ENCODE measurements at regions not wholly inside any gene's neighbourhood (a gene's known extent, or its start where the extent isn't known, plus 50 kb on each side); places are given as distances from the start of the nearest gene placed in this dataset.
"Not testable (repeated sequence)": the region's sequence is repeated elsewhere in the genome, so short reads cannot be mapped to it uniquely, and the experiment has no call there.

DNA sequence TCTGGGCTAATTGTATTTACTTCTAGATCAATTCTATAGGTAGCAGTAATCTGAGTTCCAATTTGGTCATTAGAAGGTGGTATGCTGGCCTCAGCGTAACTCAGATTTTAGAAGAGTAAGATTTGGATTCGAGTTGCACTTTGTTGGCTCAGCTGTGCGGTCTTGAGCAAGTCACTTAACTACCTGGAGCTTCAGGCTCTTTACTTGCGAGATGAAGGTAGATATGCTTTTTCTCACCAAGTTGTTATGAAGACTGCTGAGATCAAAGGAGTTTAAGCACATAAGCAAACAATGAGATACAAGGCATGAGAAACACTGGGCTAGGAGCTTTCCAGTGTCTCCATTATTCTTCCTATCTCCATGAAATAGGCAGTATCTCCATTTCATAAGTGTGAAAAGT lies 133.8 kb upstream of the RANBP3L start:
- FAIRE-seq = no peak

DNA sequence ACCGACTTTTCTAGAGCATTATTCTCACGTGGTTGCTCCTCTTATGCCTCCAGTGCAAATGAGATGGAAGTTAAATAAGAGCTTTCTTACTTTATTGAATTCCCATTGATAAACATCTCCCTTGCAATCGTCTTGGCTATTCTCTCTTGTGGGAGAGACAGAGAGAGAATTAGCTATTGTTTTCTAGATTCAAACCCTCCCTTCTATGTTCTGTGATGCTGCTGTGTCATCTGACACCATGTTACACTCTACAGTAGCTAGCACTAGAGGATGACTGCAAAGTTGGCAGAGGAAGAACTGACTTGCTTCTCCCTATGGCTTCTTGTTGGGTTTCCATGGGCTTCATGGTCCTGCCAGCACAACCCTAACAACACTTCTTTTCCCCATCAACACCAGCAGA lies 134.6 kb upstream of the RANBP3L start:
- FAIRE-seq = no peak

DNA sequence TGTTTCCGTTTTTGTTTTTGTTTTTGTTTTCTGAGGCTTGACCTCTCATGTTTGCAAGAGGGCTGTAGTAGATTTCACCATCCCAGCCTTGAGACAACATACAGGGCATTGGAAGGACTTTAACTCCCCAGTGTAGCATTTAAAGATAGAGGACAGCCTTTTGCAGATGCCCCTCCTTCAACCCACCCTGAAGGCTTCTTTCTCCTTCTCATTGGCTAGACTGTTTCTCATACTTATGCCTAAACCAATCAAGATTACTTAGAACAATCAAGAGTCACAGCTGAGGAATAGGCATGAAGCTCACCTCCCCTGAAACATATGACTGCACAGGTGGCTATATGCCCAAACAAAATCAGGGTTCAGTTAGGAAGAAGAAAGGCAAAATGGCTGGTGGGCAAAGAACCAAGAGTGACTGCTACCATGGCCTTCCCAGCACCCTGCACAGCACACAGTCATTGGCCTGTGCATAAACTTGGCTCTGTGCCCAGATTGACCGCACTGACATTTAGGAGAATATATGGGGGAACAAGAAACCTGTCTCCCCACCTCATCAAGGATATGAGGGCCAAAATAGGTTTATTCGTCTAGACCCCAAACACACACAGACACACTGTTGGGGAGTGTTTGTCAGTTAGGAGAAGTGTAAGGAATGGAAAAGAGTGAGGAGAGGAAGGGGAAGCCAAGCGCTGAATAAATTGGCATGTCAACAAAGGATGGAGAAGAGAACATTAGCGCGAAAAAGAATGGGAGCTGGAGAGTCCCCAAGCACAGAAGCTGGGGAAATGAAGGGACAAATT lies 137.3 kb upstream of the RANBP3L start:
- no peak for FAIRE-seq

DNA sequence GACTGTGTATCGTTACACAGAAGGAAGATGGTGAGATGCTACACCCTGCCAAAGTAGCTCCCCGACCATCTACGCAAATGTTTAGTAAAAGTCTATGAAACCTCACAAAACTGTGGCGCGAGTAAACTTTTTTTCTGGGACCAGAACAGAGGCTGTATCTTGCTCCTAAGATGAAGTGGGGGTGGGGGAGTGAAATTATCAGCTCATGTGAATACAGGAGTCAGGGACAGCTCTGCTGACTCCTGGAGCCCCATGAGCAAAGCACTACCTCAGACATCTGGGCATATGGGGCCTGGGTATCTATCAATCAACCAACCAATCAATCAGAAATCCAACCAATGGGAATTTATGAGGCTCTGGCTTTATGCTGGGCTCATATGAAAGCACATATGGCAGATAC lies 138.6 kb upstream of the RANBP3L start:
- FAIRE-seq = no peak

DNA sequence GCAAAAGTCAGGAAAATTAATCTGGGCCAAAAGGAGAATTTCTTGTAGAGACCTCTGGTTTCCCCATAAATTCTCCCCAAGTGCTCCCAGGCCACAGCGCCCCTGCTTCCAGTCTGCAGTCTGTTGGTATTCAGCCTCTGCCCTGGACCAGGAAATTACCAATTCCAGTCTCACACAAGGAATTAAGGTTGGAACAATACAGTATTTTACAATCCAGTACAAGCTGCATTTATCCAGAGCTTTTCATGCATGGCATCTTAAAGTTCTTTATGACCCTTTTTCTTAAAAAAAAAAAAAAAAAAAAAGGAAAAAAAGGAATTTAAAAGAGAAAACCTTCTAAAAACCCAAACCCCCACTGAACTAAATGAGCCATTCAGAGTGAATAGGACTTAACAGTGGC lies 139.6 kb upstream of the RANBP3L start:
- no peak for FAIRE-seq

DNA sequence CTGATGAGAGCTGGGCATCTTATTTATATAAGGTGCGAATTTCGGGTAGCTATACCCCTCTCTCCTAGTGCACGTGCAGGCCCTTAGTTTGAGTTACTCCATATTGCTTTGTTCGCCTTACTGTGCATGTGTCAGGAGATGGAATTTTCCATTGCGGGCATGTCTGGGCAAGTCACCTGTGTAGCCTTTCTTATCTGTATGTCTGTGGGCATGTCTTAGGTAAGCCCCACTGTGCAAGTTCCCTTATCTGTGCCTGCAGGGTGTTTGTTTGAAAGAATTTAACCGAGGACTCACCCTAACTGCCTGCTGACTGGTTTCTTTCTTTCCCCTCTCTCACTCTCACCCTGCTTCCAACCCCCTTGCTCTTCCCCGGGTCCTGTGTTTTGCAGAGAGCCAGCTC lies 140.7 kb upstream of the RANBP3L start:
- FAIRE-seq = no peak

DNA sequence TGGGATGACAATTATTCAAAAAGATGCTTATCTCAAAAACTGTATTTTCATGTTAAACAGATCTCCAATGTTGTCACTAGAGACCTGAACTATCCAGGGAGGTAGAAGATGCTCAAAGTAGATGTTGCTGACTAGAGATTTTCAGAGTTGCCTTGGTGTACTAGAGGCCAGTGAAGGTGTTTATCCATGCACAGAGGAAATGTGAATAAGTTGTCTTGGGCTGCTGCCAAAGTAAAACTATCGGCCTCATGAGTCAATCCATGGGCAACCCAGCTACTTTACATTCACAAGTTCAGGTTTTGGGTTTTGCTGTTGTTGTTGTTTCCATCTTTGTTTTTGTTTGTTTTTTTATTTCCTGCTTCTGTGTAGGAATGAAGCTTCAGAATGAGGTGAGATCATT lies 141.1 kb upstream of the RANBP3L start:
- FAIRE-seq = no peak

DNA sequence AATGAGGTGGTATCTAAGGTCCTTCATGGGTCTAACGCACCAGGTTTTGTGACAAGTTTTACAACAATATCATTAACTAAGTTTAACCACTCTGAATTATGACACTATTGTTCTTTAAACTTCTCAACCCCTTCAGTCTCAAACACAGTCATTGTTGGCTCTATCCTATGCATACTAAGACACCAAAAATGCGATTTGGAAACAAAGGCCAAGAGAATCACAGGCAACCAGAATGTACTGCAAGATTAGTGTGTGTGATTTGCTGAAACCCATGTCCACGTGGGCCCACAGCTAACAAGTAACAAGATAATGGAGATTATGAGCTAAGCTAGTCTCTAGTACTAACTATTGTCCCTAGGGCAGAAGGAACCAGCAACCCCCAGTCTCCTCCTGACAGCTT lies 142.2 kb upstream of the RANBP3L start:
- no peak for FAIRE-seq

DNA sequence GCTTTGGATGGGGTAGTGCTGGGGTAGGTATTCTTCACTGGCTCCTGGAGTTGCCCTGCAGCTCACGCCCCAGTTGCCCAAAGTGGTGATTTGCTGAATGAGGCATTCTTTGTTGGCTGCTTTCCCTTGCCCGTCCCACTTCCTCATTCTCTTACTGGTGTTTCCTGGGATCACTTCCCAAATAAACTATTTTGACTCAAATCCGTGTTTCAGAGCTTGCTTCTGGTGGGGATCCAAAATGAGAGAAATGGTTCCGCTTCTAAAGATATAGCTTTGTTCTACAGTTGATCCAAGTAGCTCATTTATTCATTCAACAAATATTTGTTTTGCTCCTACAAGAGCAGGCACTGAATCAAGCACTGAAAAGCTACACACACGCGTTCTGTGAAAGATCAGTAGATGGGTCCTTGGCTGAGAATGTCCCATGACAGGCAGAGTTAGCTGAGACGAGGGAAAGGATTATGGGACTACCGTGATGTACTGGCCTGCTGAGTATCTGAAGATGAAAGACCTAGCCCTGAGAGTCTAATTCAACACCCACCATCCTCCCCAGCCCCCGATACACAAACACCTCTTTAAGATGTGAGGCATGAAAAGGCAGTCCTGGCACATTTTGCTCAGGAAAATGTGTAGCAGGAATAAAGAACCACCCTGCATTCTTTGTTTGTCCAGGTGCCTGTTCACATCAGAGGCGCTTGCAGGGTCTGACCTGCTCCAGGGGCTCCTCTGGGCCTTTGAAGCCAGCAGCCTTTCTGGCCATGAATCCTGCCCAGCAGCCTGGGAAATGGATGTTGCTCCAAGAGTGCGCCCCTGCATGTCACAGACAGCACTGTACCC lies 143.1 kb upstream of the RANBP3L start:
- no peak for FAIRE-seq

DNA sequence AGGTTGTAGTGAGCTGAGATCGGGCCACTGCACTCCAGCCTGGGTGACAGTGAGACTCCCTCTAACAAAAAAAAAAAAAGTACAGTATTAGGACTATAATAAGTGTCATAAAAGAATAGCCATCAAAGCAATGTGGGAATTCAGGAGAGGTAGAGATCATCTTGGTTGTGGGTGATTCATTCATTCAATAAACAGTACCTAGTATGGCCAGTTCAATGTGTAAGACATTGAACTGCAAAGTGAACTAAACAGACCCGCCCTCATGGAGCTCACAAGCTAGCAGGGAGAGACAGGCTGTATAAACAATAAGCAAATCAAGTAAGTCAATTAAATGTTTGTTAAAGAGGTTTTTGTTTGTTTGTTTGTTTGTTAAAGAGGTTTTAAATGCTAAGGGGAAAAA lies 146.1 kb upstream of the RANBP3L start:
- FAIRE-seq = no peak

DNA sequence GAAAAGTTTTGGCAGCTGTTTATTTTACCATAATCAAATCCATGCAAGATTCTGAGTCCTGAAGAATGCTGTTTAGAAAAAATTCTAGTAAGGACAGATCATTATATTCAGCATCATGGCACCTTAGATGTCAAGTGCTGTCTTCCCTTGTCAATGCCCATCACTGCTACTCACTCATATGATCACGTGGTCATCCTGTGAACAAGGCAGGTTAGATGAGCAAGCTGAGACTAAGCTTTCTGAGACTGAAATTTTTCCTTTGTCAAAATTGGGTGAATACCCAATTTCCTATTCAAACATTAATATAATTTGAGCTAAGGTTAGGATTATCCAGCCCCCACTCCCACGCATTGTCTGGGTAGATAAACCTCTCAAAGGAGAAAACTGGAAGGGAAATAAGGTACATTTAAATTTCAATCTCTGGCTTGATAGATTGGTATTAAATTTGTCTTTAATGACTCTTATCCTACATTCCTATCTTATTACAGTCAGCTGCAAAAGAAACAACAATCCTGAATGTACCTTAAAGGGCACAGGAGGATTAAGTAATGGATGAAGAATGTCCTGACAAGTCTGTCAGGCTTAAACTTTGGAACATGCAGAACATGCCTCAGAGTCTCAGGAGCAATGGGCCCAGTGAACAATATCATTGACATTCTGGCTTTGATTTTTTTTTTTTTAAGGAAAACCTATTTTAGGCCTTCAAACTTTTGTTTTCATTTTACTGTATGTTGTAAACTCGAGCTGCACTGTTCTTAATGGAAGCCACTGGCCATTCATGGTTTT lies 148.7 kb upstream of the RANBP3L start:
- no peak for FAIRE-seq

DNA sequence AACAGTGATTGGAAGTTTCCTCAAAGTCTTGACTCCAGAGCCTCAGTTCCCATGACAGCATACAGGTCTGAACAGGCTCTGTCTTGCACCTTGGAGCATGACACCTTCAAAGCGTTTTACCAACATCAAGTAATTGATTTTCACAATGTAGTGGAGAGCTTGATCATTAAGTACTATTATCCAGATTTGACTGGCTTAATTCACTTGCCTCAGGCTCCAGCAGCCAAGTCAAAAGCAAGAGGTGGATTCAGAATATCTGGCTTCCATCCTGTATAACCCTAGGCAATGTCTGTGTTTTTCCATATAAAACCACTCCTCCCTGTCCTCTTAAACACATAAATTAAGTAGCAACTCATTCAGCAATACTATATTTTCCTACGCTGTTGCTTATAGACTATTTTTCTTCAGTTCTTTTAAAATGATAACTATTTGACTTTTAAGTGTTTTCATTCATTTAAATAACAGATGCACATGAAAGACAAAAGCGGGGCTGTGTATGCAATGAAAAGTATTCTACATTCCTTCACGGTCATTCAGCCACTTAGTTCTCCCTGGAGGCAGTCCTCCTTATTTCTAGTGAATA lies 150.8 kb upstream of the RANBP3L start:
- no peak for FAIRE-seq

DNA sequence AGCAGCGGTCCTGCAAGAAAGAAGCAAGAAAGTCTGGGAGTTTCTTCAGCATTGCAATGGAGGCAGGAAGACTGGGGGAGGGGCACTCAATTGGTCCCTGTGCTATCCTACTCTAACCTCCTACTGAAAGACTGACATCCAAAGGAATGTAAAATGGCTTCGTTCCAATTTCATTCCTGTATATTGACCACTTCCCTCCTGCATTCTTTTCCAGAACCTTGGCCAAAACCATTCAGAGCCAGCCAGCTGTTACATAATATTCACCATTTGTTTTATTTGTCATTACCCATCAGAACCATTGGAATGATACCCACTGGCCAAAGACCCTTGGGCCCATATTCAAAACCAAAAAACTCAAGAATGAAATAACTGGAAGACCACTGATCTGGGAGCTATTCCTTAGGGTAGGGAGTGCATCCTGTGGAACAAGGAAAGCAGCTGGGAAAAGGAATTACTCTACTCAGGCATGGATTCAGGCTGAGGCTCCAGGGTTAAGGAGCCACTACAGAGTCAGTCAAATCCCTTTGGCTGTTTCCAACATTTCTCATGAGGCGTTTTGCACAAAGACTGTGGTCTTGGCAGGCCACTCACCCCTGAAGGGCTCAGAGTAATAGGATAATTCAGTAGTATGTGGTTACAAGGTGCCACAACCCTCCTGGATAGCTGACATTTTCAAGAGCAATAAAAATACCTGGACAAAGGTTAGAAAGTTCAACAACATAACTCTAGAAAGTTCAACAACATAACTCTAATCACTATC lies 148.7 kb upstream of the SLC1A3 start:
- no peak for FAIRE-seq

DNA sequence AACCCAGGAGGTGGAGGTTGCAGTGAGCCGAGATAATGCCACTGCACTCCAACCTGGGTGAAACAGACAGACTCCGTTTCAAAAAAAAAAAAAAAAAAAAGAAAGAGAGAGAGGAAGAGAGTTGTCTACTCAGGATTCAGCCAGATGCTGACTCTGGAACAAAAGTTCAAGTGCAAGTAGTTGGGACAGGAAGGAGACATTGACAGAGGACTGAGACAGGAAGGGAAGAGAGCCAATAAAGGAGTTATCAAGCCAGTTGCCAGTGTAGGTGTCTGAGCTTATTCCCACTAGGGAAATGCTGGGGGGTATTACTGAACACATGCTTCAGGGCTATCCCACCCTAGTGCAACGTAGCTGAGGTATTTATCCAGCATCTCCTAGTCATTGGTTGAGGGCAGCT lies 147.7 kb upstream of the SLC1A3 start:
- FAIRE-seq = no peak

DNA sequence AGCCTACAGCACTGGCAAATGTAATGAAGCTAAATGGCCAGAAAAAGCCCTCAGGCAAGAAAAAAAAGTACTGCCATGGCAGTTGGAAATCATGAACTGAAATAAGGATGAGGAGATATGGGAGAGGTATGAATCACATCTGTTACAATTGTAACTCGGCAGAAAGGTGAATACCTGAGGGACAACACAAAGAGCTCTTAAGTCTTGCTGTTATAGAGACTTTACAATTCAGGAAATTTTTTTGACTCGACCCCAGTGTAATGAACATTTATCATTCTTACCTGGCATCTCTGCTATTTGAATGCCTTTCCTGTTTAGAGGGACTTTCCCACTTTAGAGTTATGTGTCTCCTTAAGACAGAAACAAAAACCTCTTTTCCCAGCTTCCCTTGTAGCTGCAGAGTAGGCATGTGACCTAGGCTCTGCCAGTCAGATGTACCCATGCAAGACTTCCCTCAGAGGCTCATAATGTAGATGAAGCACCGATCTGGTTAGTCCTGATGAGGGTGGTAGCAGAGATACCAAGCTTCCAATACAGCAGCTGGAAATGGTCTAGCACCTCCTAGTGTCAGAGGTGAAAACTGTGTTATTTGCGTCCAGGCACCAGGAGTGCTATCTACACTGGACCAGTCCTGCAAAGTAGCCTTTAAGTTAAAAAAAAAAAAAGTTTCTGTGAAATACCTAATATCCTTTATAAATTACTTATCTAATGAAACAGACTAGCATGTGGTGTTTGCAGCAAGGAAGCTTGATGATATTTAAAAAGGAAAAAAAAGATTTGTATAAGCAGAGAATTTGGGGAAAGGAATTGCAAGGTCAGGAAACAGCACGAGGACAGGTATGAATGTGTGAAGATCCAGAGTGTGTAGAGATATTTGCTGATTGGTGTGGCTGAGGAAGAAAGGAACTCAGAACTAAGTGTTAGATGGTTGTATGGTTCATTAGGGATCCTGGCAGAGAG lies 146.9 kb upstream of the SLC1A3 start:
- no peak for FAIRE-seq

DNA sequence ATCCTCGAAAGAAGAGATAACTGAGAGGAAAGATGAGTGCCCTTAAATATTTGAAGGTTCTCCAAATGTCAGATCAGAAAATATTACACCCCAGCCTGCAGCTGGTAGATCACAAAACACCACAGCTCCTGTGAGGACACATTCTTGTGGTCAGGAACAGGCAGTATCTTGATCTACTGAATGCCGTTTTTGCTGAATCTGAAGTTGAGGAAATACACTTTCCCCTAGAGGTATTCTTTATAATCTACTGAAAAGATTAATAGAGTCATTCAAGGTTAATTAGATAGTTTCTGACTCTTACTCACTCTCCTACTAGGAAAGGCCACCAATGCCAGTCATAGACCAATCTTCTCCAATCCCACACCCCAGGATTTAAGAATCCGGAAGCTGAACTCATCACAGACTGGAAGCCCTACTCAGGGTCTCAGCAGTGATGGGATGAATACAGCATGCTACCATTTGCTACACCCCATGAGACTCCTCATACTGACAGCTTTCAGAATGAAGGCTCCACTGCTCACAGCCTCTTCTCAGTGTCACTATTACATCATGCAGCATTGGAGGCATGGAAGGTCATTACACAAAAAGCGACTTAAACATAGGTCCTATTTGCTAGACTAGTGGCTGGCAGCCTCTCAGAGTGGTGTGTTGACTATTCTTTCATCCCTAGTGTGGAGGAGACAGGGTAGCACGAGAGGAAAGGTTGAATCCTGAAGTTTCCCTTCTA lies 143.9 kb upstream of the SLC1A3 start:
- FAIRE-seq = no peak

DNA sequence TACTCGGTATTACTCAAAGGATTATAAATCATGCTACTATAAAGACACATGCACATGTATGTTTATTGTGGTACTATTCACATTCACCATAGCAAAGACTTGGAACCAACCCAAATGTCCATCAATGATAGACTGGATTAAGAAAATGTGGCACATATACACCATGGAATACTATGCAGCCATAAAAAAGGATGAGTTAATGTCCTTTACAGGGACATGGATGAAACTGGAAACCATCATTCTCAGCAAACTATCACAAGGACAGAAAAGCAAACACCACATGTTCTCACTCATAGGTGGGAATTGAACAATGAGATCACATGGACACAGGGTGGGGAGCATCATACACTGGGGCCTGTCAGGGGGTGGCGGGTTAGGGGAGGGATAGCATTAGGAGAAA lies 130.5 kb upstream of the SLC1A3 start:
- not testable (repeated sequence) for FAIRE-seq

DNA sequence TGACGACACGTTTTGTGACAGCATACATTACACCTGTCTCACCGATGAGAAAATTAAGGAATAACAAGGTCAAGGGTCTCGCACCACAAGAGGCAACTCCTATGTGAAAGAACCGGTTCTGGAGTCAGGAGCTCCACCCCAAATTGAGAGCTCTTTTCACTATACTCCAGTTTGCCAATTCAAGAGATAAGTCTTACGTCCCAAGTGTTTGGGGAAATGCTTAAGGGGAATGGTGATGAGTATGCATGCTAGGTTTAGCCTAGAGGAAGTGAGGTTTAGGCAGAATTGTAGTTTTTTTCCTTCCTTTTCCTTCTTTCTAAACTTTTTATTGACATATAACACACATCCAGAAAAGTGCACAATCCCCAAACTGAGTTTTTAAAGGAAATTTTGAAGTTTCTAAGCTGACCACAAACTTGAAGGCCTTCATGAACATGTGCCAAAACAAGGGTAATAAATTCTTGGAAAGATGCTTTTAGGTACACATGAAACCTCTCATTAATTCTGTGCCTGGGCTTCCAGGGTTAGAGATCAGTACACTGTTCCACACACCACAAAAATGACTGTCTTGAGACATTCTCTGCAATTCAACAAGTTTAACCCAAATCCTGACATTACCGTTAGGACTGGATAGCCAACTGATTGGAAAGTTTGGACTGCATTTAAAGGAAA lies 127.6 kb upstream of the SLC1A3 start:
- no peak for FAIRE-seq

DNA sequence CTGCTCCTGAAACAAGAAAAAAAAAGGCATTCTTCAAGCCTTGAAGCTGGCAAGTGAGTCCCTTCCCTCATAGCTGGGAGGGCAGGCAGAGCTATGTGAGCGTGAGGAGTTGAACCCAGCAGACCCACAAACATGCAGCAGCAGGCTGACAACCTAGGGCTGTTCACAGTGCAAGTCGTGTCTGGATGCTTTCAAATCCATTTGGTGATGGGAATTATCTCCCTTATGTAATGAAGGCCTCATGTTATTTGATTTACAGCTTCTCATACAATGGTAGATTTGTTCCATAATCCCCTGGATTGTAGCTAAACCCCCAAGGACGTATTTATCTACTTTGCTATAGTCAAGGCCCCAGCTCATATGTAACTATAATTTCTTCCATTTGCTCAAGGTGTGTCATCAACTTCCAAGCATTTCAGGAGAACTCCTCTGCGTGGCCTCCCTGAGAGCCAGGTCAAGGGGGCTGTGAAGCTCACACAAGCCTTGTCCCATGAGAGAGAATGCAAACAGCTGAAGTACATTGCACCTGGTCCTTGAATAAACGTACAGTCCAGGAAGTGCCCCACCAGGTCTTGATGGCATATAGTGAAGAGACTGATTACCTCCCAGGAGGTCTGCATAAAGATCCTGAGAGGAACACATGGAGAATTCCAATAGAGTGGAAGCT lies 124.8 kb upstream of the SLC1A3 start:
- FAIRE-seq = no peak
